Effector memory CD4-positive, alpha-beta T cell (primary cell): ENCODE measurements at regions not wholly inside any gene's neighbourhood (a gene's known extent, or its start where the extent isn't known, plus 50 kb on each side); places are given as distances from the start of the nearest gene placed in this dataset.

Source experiments
- DNase-seq, 3 donors: peaks; one replicate each; pipeline ENCODE4 v3.0.0-alpha.2; 2020
- H3K27ac ChIP-seq: 2 replicates; pipeline ENCODE4 v1.7.0; 2013; ENCODE audit warnings: mild to moderate bottlenecking, low read length, moderate library complexity; ENCODE audit not compliant: insufficient read depth, poor library complexity, severe bottlenecking
- H3K27me3 ChIP-seq: replicated peaks from 2 replicates; pipeline ENCODE4 v1.7.0; 2013; ENCODE audit warnings: mild to moderate bottlenecking, low read length; ENCODE audit not compliant: insufficient read depth, control insufficient read depth, poor library complexity, severe bottlenecking
- H3K36me3 ChIP-seq: 2 replicates; pipeline ENCODE4 v1.7.0; 2013; ENCODE audit warnings: mild to moderate bottlenecking, low read length, moderate library complexity; ENCODE audit not compliant: control insufficient read depth, insufficient read depth
- H3K4me1 ChIP-seq: 2 replicates; pipeline ENCODE4 v1.7.0; 2013; ENCODE audit warnings: low read length, mild to moderate bottlenecking; ENCODE audit not compliant: control insufficient read depth, insufficient read depth, poor library complexity, severe bottlenecking
- H3K4me3 ChIP-seq: 2 replicates; pipeline ENCODE4 v1.7.0; 2013; ENCODE audit warnings: low read length, low read depth, mild to moderate bottlenecking; ENCODE audit not compliant: insufficient read depth, poor library complexity, severe bottlenecking
- H3K9me3 ChIP-seq: 2 replicates; pipeline ENCODE4 v1.7.0; 2013; ENCODE audit warnings: mild to moderate bottlenecking, low read length, moderate library complexity; ENCODE audit not compliant: control insufficient read depth

DNA sequence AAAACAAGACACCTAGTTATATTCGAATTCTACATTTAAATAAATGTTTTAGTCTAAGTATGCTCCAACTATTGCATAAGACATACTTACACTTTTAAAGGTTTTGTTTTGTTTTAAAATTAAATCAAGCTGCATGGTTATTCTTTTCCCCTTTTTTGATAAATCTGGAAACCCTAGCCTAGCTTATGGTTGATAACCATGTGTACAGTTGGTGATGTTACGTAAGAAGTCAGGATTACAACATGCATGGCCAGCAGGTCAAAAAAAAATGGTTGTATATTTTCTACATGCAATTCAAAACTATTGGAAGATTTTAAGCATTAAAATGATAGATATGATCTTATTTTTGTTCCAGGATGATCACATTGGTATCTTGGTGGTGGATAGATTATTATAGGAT, 1600.6 kb downstream of the PLA2G4A start:
- Histone ChIP-seq H3K27me3 (no peaks in the 10 kb centered on the region), H3K9me3 (no peaks in the 10 kb centered on the region)

DNA sequence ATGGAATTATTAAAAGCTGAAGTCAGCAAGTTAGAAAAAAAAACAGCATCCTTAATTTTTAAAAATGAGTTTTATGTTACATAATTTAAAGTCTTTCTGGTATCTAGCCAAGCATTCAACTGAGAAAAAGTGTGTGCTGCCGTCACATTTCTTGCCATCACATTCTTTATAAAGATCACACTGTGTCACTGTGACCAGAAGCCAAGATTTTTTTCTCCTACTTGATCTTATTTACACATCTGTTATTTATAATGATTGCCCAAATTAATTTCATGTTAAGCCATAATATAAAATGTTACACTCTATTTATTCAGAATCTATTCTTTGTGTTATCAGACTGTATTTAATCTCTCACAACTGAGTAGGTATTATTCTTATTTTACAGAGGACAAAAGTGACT, 1603.7 kb downstream of the PLA2G4A start:
- no peak for DNase-seq
- Histone ChIP-seq H3K36me3 (no peaks in the 10 kb centered on the region), H3K4me3 (no peak overlapping the region), H3K4me1 (no peaks in the 10 kb centered on the region), H3K27ac (no peak overlapping the region), H3K9me3 (no peaks in the 10 kb centered on the region), H3K27me3 (no peaks in the 10 kb centered on the region)

More for the DNA sequence above, 1600.6 kb downstream of the PLA2G4A start:
- Histone ChIP-seq H3K4me3 (no peak overlapping the region), H3K27ac (no peak overlapping the region), H3K36me3 (no peaks in the 10 kb centered on the region), H3K4me1 (no peaks in the 10 kb centered on the region)
- no peak for DNase-seq

- Histone ChIP-seq H3K36me3 (no peaks in the 10 kb centered on the region), H3K27ac (no peak overlapping the region), H3K27me3 (no peaks in the 10 kb centered on the region), H3K4me1 (no peaks in the 10 kb centered on the region), H3K4me3 (no peak overlapping the region), H3K9me3 (no peaks in the 10 kb centered on the region)
- no peak for DNase-seq
Measured at GRCh38 chr1:188433425-188433824, 1604.7 kb downstream of the PLA2G4A start.

- Histone ChIP-seq H3K27me3 (no peaks in the 10 kb centered on the region), H3K36me3 (no peaks in the 10 kb centered on the region), H3K4me1 (no peaks in the 10 kb centered on the region), H3K4me3 (no peak overlapping the region), H3K27ac (no peak overlapping the region), H3K9me3 (no peaks in the 10 kb centered on the region)
- DNase-seq = no peak
Measured at GRCh38 chr1:188444526-188444925, 1615.8 kb downstream of the PLA2G4A start.

- Histone ChIP-seq H3K9me3 (peaks cover 4% of the 10 kb centered on the region), H3K27me3 (no peaks in the 10 kb centered on the region), H3K36me3 (no peaks in the 10 kb centered on the region), H3K4me3 (no peak overlapping the region), H3K4me1 (no peaks in the 10 kb centered on the region), H3K27ac (no peak overlapping the region)
- no peak for DNase-seq
Measured at GRCh38 chr1:188462837-188463236, 1634.1 kb downstream of the PLA2G4A start.

- H3K27me3 ChIP-seq = no peaks in the 10 kb centered on the region
- H3K36me3 ChIP-seq = no peaks in the 10 kb centered on the region
- H3K4me3 ChIP-seq = no peak overlapping the region
- DNase-seq = no peak
- H3K4me1 ChIP-seq = no peaks in the 10 kb centered on the region
- H3K27ac ChIP-seq = no peak overlapping the region
- no peaks in the 10 kb centered on the region for H3K9me3 ChIP-seq
Measured at GRCh38 chr1:188463919-188464318, 1635.2 kb downstream of the PLA2G4A start.

DNA sequence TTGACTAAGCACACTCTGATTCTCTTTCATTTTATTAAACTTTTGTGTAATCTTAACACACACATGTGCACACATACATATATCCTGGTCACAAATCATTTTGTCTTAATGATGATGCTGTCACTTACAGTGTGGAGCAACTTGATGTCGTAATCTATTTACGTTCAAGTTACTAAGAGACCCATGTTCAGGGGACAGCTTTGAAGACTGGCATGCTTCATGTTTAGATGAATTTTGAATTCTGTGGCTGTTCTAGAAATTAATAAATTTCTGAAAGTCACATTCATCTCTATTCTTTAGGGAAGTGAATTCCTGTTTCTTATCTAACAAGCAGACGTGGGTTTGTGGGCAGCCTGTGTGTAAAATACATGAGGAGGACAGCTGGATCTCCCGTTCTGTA, 1637.8 kb downstream of the PLA2G4A start:
- no peak overlapping the region for H3K27ac ChIP-seq
- H3K4me3 ChIP-seq = no peak overlapping the region
- H3K36me3 ChIP-seq = no peaks in the 10 kb centered on the region
- no peaks in the 10 kb centered on the region for H3K27me3 ChIP-seq
- H3K9me3 ChIP-seq = no peaks in the 10 kb centered on the region
- no peak for DNase-seq
- H3K4me1 ChIP-seq = no peaks in the 10 kb centered on the region

DNA sequence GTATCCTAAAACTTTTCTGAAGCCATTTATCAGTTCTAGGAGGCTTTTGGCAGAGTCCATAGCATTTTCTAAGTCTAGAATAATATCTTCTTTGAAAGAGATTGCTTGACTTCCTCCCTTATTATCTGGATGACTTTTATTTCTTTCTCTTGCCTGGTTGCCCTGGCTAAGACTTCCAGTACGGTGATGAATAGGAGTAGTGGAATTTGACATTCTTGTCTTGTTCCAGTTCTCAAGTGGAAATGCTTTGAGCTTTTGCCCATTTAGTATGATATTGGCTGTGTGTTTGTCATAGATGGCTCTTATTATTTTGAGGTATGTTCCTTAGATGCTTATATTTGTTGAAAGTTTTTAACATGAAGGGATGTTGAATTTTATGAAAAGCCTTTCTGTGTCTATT, 1647.9 kb downstream of the PLA2G4A start:
- Histone ChIP-seq H3K36me3 (no peaks in the 10 kb centered on the region), H3K9me3 (no peaks in the 10 kb centered on the region), H3K27me3 (no peaks in the 10 kb centered on the region), H3K27ac (no peak overlapping the region), H3K4me3 (no peak overlapping the region), H3K4me1 (no peaks in the 10 kb centered on the region)
- no peak for DNase-seq

- Histone ChIP-seq H3K4me1 (no peaks in the 10 kb centered on the region), H3K27ac (no peak overlapping the region), H3K9me3 (no peaks in the 10 kb centered on the region), H3K36me3 (no peaks in the 10 kb centered on the region), H3K4me3 (no peak overlapping the region), H3K27me3 (no peaks in the 10 kb centered on the region)
- DNase-seq = no peak
Measured at GRCh38 chr1:188489336-188490112, 1660.8 kb downstream of the PLA2G4A start.

GRCh38 chr1:188496506-188496905, 1667.8 kb downstream of the PLA2G4A start:
- no peak for DNase-seq
- H3K36me3 ChIP-seq = no peaks in the 10 kb centered on the region
- no peak overlapping the region for H3K4me3 ChIP-seq
- no peaks in the 10 kb centered on the region for H3K4me1 ChIP-seq
- H3K27me3 ChIP-seq = no peaks in the 10 kb centered on the region
- no peaks in the 10 kb centered on the region for H3K9me3 ChIP-seq
- H3K27ac ChIP-seq = no peak overlapping the region
